SH-SY5Y (cell line): ENCODE measurements at regions not wholly inside any gene's neighbourhood (a gene's known extent, or its start where the extent isn't known, plus 50 kb on each side); places are given as distances from the start of the nearest gene placed in this dataset.

ENCODE experiments used
- GATA2 ChIP-seq: IDR thresholded peaks from 2 replicates; pipeline ENCODE4 v1.6.1; 2011; ENCODE audit warnings: mild to moderate bottlenecking, low read depth, low read length
- GATA3 ChIP-seq: IDR thresholded peaks from 2 replicates; pipeline ENCODE4 v1.6.1; 2011; ENCODE audit warnings: low read depth, mild to moderate bottlenecking, low read length, moderate library complexity

GRCh38 chr6:113626475-113626874, 230.7 kb upstream of the MARCKS start:
- TF ChIP-seq GATA2 (no peak), GATA3 (no peak)

GRCh38 chr6:113627480-113627879, 229.7 kb upstream of the MARCKS start:
- TF ChIP-seq GATA2: no peak
- no peak for TF ChIP-seq GATA3

GRCh38 chr6:113629256-113629655, 227.9 kb upstream of the MARCKS start:
- TF ChIP-seq GATA3 (no peak), GATA2 (no peak)

GRCh38 chr6:113629975-113630737, 227.0 kb upstream of the MARCKS start:
- TF ChIP-seq GATA3: no peak
- TF ChIP-seq GATA2: no peak

- TF ChIP-seq GATA3: no peak
Measured at GRCh38 chr6:113630738-113631535, 226.2 kb upstream of the MARCKS start.

- no peak for TF ChIP-seq GATA2
- TF ChIP-seq GATA3: no peak
Measured at GRCh38 chr6:113631666-113632065, 225.5 kb upstream of the MARCKS start.

GRCh38 chr6:113632220-113632864, 224.8 kb upstream of the MARCKS start:
- TF ChIP-seq GATA2 (no peak), GATA3 (no peak)

GRCh38 chr6:113633638-113634037, 223.5 kb upstream of the MARCKS start:
- TF ChIP-seq GATA2 (no peak), GATA3 (no peak)

GRCh38 chr6:113634352-113635163, 222.6 kb upstream of the MARCKS start:
- TF ChIP-seq GATA2 (no peak), GATA3 (no peak)

GRCh38 chr6:113635222-113635986, 221.7 kb upstream of the MARCKS start:
- TF ChIP-seq GATA3 (no peak), GATA2 (no peak)

GRCh38 chr6:113636357-113636824, 220.8 kb upstream of the MARCKS start:
- TF ChIP-seq GATA2: no peak
- TF ChIP-seq GATA3: no peak

GRCh38 chr6:113640051-113640450, 217.1 kb upstream of the MARCKS start:
- TF ChIP-seq GATA3 (no peak), GATA2 (no peak)
